Chondrocyte (in vitro differentiated cells): ENCODE measurements at regions not wholly inside any gene's neighbourhood (a gene's known extent, or its start where the extent isn't known, plus 50 kb on each side); places are given as distances from the start of the nearest gene placed in this dataset.

Source experiments
- DNase-seq: peaks from one replicate; pipeline ENCODE4 v3.0.0; 2021; ENCODE audit warnings: mixed read lengths, low spot score
- H3K27ac Mint-ChIP-seq: one replicate; pipeline ENCODE4 v1.8.0; 2021; ENCODE audit warnings: mild to moderate bottlenecking, moderate library complexity, mixed read lengths; ENCODE audit not compliant: unreplicated experiment
- H3K27me3 Mint-ChIP-seq: 2 replicates; pipeline ENCODE4 v1.8.0; 2021; ENCODE audit warnings: low read depth, mixed read lengths
- H3K36me3 Mint-ChIP-seq: 2 replicates; pipeline ENCODE4 v1.8.0; 2021; ENCODE audit warnings: low read depth, mixed read lengths
- H3K4me1 Mint-ChIP-seq: 2 replicates; pipeline ENCODE4 v1.8.0; 2021; ENCODE audit warnings: low read depth, mild to moderate bottlenecking, mixed read lengths
- H3K4me3 Mint-ChIP-seq: one replicate; pipeline ENCODE4 v1.8.0; 2021; ENCODE audit warnings: mild to moderate bottlenecking, moderate library complexity, mixed read lengths; ENCODE audit not compliant: unreplicated experiment
- H3K9me3 Mint-ChIP-seq: 2 replicates; pipeline ENCODE4 v1.8.0; 2021; ENCODE audit warnings: low read depth, mixed read lengths
- CTCF ChIP-seq: fragments of 200-600 bp; sonication (generic); IDR thresholded peaks from 2 replicates; pipeline ENCODE4 v1.5.0; 2021; ENCODE audit warnings: antibody characterized with exemption, mild to moderate bottlenecking, moderate library complexity

DNA sequence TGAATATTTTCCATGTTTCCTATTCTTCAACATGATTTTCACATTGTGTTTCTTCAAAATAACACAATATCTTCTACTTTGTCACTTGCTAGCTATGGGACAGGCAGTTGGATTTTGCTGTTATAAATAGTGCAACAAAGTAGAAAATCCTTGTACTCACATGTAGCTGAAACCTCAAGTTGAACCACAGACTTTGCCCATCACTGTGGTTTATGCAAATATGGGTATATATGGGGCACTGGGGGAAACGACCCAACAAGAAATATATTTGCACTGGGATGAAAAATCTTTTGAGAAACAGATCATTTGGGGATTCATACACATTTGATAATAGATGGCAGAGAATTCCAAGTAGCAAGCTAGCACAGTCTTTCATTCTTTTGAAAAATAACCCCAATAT, 486.3 kb upstream of the MAP2 start:
- Mint-ChIP-seq H3K27me3 (no peaks in the 10 kb centered on the region), H3K27ac (no peak overlapping the region), H3K4me3 (no peak overlapping the region), H3K4me1 (no peaks in the 10 kb centered on the region), H3K9me3 (no peaks in the 10 kb centered on the region), H3K36me3 (no peaks in the 10 kb centered on the region)
- no peak for DNase-seq
- TF ChIP-seq CTCF, result no peak

DNA sequence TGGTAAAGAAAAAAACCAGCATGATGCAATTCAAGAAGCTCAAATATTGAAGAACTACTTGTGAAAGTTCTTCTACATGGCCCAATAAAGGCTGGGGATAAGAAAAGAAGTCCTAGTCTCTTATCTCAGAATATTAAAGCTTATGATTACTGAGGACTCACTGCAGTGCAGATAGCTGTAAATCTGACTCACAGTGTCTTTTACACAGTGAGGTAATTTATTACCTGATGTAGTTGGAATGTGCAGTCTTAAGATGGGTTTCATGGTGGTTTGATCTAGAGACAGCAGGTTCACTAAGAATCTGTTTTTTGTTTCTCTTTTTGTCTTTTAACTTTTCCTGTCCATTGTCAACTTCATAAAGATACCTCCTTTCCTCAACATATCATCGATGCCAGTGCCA, 484.0 kb upstream of the MAP2 start:
- no peak overlapping the region for H3K4me3 Mint-ChIP-seq
- DNase-seq, result no peak
- H3K27ac Mint-ChIP-seq, result no peak overlapping the region
- no peak for TF ChIP-seq CTCF
- no peaks in the 10 kb centered on the region for H3K36me3 Mint-ChIP-seq
- peaks cover 2% of the 10 kb centered on the region for H3K27me3 Mint-ChIP-seq
- no peaks in the 10 kb centered on the region for H3K9me3 Mint-ChIP-seq
- H3K4me1 Mint-ChIP-seq, result no peaks in the 10 kb centered on the region

DNA sequence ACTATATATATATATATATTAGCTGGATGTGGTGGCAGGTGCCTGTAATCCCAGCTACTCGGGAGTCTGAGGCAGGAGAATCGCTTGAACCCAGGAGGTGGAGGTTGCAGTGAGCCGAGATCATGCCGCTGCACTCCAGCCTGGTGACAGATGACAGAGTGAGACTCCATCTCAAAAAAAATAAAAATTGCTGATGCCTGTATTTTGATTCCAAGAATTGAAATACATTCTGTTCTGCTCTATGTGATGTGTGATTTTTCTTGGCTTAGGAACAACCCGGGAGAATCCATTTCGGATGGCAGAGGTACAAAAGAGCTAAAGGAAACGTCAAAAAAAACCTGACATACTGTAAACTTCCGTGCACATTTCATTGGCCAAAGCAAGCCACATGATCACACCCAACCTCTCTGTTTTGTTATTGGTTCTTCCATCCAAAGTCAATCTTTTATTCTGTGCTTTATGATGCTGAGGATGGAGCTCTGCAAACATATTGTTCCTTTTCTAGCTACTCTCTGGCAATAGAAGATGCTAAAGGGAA, 478.1 kb upstream of the MAP2 start:
- no peak for TF ChIP-seq CTCF
- Mint-ChIP-seq H3K27ac (no peak overlapping the region), H3K9me3 (no peaks in the 10 kb centered on the region), H3K27me3 (peaks cover 2% of the 10 kb centered on the region), H3K4me3 (no peak overlapping the region), H3K4me1 (no peaks in the 10 kb centered on the region), H3K36me3 (no peaks in the 10 kb centered on the region)
- no peak for DNase-seq

DNA sequence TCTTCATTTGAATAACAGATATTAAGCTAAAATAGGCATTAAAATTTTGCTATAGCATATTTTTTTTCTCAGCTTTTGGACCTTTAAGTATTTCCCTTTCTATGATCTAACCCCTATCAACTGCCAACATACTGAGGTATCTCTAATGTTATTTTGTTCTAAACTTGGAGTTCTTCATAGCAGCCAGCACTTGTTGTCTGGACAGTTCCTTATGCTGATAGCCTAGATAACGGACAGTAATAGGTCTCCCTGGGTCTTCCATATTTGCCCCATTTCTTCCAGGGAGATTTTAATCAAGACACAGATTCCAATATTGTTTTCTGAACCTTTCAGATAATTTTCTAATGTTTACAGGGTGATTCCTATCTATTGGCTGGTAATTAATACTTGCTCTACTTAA, 475.8 kb upstream of the MAP2 start:
- TF ChIP-seq CTCF, result no peak
- DNase-seq, result no peak
- no peaks in the 10 kb centered on the region for H3K36me3 Mint-ChIP-seq
- H3K27me3 Mint-ChIP-seq, result peaks cover 2% of the 10 kb centered on the region
- no peak overlapping the region for H3K27ac Mint-ChIP-seq
- no peaks in the 10 kb centered on the region for H3K9me3 Mint-ChIP-seq
- no peaks in the 10 kb centered on the region for H3K4me1 Mint-ChIP-seq
- H3K4me3 Mint-ChIP-seq, result no peak overlapping the region

- no peak overlapping the region for H3K27ac Mint-ChIP-seq
- no peak for TF ChIP-seq CTCF
- DNase-seq, result no peak
- no peaks in the 10 kb centered on the region for H3K4me1 Mint-ChIP-seq
- peaks cover 7% of the 10 kb centered on the region for H3K9me3 Mint-ChIP-seq
- no peaks in the 10 kb centered on the region for H3K36me3 Mint-ChIP-seq
- peaks cover 3% of the 10 kb centered on the region for H3K27me3 Mint-ChIP-seq
- H3K4me3 Mint-ChIP-seq, result no peak overlapping the region
Measured at GRCh38 chr2:208970070-208970469, 453.8 kb upstream of the MAP2 start.
